T-helper 17 cell (primary cell): ENCODE measurements at regions not wholly inside any gene's neighbourhood (a gene's known extent, or its start where the extent isn't known, plus 50 kb on each side); places are given as distances from the start of the nearest gene placed in this dataset.

Experiments
- ATAC-seq: fragments of 150-1000 bp; cut with Tn5 transposase; 2 replicates; pipeline ENCODE4 v1.10.0; 2021; ENCODE audit warnings: mild to moderate bottlenecking, moderate library complexity
- DNase-seq, 3 donors: peaks; one replicate each; pipeline versions ENCODE4 v3.0.0 to v3.0.0-alpha.2; 2020 to 2021
- H3K9me3 ChIP-seq: one replicate; pipeline ENCODE4 v1.7.0; 2013; ENCODE audit warnings: low read length, mild to moderate bottlenecking; ENCODE audit not compliant: control insufficient read depth, poor library complexity, severe bottlenecking
- H3K27ac Mint-ChIP-seq: one replicate; pipeline ENCODE4 v1.8.0; 2022; ENCODE audit warnings: mild to moderate bottlenecking, moderate library complexity, mixed read lengths
- H3K27me3 Mint-ChIP-seq: one replicate; pipeline ENCODE4 v1.8.0; 2022; ENCODE audit warnings: mixed read lengths
- H3K36me3 Mint-ChIP-seq: one replicate; pipeline ENCODE4 v1.8.0; 2022; ENCODE audit warnings: low read depth, mixed read lengths
- H3K4me1 Mint-ChIP-seq: one replicate; pipeline ENCODE4 v1.8.0; 2022; ENCODE audit warnings: mild to moderate bottlenecking, mixed read lengths
- H3K4me3 Mint-ChIP-seq: one replicate; pipeline ENCODE4 v1.8.0; 2022; ENCODE audit warnings: mild to moderate bottlenecking, moderate library complexity, mixed read lengths

GRCh38 chrX:11040405-11040804 lies 70.7 kb upstream of the HCCS start:
- ATAC-seq (no peak), DNase-seq (no peak)
- Mint-ChIP-seq H3K4me3 (no peak overlapping the region), H3K36me3 (peaks cover 3% of the 10 kb centered on the region), H3K27me3 (no peaks in the 10 kb centered on the region), H3K27ac (no peak overlapping the region), H3K4me1 (no peaks in the 10 kb centered on the region)
- no peaks in the 10 kb centered on the region for H3K9me3 ChIP-seq

GRCh38 chrX:11040996-11041395 lies 70.1 kb upstream of the HCCS start:
- no peaks in the 10 kb centered on the region for H3K4me1 Mint-ChIP-seq
- H3K36me3 Mint-ChIP-seq = peaks cover 3% of the 10 kb centered on the region
- ATAC-seq = no peak
- no peak overlapping the region for H3K4me3 Mint-ChIP-seq
- DNase-seq = no peak
- no peak overlapping the region for H3K27ac Mint-ChIP-seq
- H3K27me3 Mint-ChIP-seq = no peaks in the 10 kb centered on the region
- peaks cover 2% of the 10 kb centered on the region for H3K9me3 ChIP-seq

GRCh38 chrX:11050013-11050412 lies 61.1 kb upstream of the HCCS start:
- Mint-ChIP-seq H3K27ac (no peak overlapping the region), H3K4me1 (no peaks in the 10 kb centered on the region)

GRCh38 chrX:11053351-11053750 lies 57.8 kb upstream of the HCCS start:
- no peaks in the 10 kb centered on the region for H3K9me3 ChIP-seq
- Mint-ChIP-seq H3K27ac (no peak overlapping the region), H3K4me1 (no peaks in the 10 kb centered on the region), H3K4me3 (no peak overlapping the region), H3K36me3 (no peaks in the 10 kb centered on the region), H3K27me3 (no peaks in the 10 kb centered on the region)
- DNase-seq = no peak
- ATAC-seq = no peak

More at GRCh38 chrX:11050013-11050412, 61.1 kb upstream of the HCCS start:
- H3K4me3 Mint-ChIP-seq = no peak overlapping the region
- ATAC-seq = no peak
- H3K9me3 ChIP-seq = peaks cover 2% of the 10 kb centered on the region
- H3K36me3 Mint-ChIP-seq = no peaks in the 10 kb centered on the region
- no peaks in the 10 kb centered on the region for H3K27me3 Mint-ChIP-seq
- DNase-seq = no peak

- ATAC-seq (no peak), DNase-seq (no peak)
- Mint-ChIP-seq H3K4me3 (no peak overlapping the region), H3K36me3 (no peaks in the 10 kb centered on the region), H3K27me3 (no peaks in the 10 kb centered on the region), H3K27ac (no peak overlapping the region), H3K4me1 (no peaks in the 10 kb centered on the region)
- H3K9me3 ChIP-seq = no peaks in the 10 kb centered on the region
Observed at GRCh38 chrX:11056322-11057176, 54.6 kb upstream of the HCCS start.

- DNase-seq (no peak), ATAC-seq (no peak)
- Mint-ChIP-seq H3K27me3 (no peaks in the 10 kb centered on the region), H3K27ac (no peak overlapping the region), H3K36me3 (no peaks in the 10 kb centered on the region), H3K4me3 (no peak overlapping the region), H3K4me1 (no peaks in the 10 kb centered on the region)
- no peaks in the 10 kb centered on the region for H3K9me3 ChIP-seq
Observed at GRCh38 chrX:11059933-11060332, 51.2 kb upstream of the HCCS start.
